ENCODE measurements at regions not wholly inside any gene's neighbourhood (a gene's known extent, or its start where the extent isn't known, plus 50 kb on each side); places are given as distances from the start of the nearest gene placed in this dataset.
A peak's percentile ranks its signal among the peaks of the same experiment; 100 is the strongest.

GRCh38 chr4:81743731-81744435, 272.2 kb upstream of the RASGEF1B start:
- H3K4me3 ChIP-seq = no peak overlapping the region
- H3K27me3 ChIP-seq = no peaks in the 10 kb centered on the region
- DNase-seq = no peak
- H3K9me3 ChIP-seq = no peaks in the 10 kb centered on the region
- WGBS, 2 donors = 65 to 80% methylated on average over 8 to 9 of the region's 9 CpGs
- H3K27ac ChIP-seq = no peak overlapping the region
- intact Hi-C loops (cut with DNase I) = no loop called here
- no peaks in the 10 kb centered on the region for H3K36me3 ChIP-seq
- TF ChIP-seq CTCF (IDR thresholded peaks at IDR 0.05) = no peak
- TF ChIP-seq POLR2A (IDR thresholded peaks at IDR 0.05) = no peak
- H3K4me1 ChIP-seq = peaks cover 0 to 7% (median 0%) of the 10 kb centered on the region in 3 donors

- intact Hi-C loops (cut with DNase I) = no loop called here
- TF ChIP-seq CTCF (IDR thresholded peaks at IDR 0.05) = no peak
- TF ChIP-seq POLR2A (IDR thresholded peaks at IDR 0.05) = no peak
- Histone ChIP-seq H3K4me1 (peaks cover 0 to 7% (median 0%) of the 10 kb centered on the region in 3 donors), H3K9me3 (no peaks in the 10 kb centered on the region), H3K27me3 (no peaks in the 10 kb centered on the region), H3K36me3 (no peaks in the 10 kb centered on the region), H3K27ac (no peak overlapping the region), H3K4me3 (no peak overlapping the region)
- DNase-seq = no peak
Measured at GRCh38 chr4:81740487-81740886, 268.8 kb upstream of the RASGEF1B start.

- no peak for TF ChIP-seq POLR2A (IDR thresholded peaks at IDR 0.05)
- TF ChIP-seq CTCF (IDR thresholded peaks at IDR 0.05) = no peak
- Histone ChIP-seq H3K4me3 (no peak overlapping the region), H3K4me1 (peaks cover 0 to 6% (median 0%) of the 10 kb centered on the region in 3 donors), H3K36me3 (no peaks in the 10 kb centered on the region), H3K27ac (no peak overlapping the region), H3K27me3 (no peaks in the 10 kb centered on the region), H3K9me3 (no peaks in the 10 kb centered on the region)
- intact Hi-C loops (cut with DNase I) = no loop called here
- no peak for DNase-seq
Measured at GRCh38 chr4:81738891-81739290, 267.2 kb upstream of the RASGEF1B start.

- no peak for DNase-seq
- intact Hi-C loops (cut with DNase I) = no loop called here
- no peaks in the 10 kb centered on the region for H3K9me3 ChIP-seq
- no peaks in the 10 kb centered on the region for H3K36me3 ChIP-seq
- H3K4me3 ChIP-seq = no peak overlapping the region
- no peaks in the 10 kb centered on the region for H3K4me1 ChIP-seq
- WGBS, 2 donors = 85 to 90% methylated on average over 2 of the region's 2 CpGs
- H3K27ac ChIP-seq = no peak overlapping the region
- H3K27me3 ChIP-seq = no peaks in the 10 kb centered on the region
- TF ChIP-seq CTCF (IDR thresholded peaks at IDR 0.05) (no peak), POLR2A (IDR thresholded peaks at IDR 0.05) (no peak)
Measured at GRCh38 chr4:81737865-81738559, 266.3 kb upstream of the RASGEF1B start.

- Histone ChIP-seq H3K36me3 (no peaks in the 10 kb centered on the region), H3K4me1 (no peaks in the 10 kb centered on the region), H3K9me3 (no peaks in the 10 kb centered on the region), H3K27me3 (no peaks in the 10 kb centered on the region), H3K27ac (no peak overlapping the region), H3K4me3 (no peak overlapping the region)
- DNase-seq = no peak
- intact Hi-C loops (cut with DNase I) = no loop called here
- TF ChIP-seq CTCF (IDR thresholded peaks at IDR 0.05) = peak in 1 of 6 experiments; percentile 14
- no peak for TF ChIP-seq POLR2A (IDR thresholded peaks at IDR 0.05)
- WGBS, 2 donors = 71 to 84% methylated on average over 1 to 2 of the region's 2 CpGs
Measured at GRCh38 chr4:81736324-81736723, 264.6 kb upstream of the RASGEF1B start.

All from esophagus squamous epithelium (tissue), 5 donors.